ENCODE measurements at regions not wholly inside any gene's neighbourhood (a gene's known extent, or its start where the extent isn't known, plus 50 kb on each side); places are given as distances from the start of the nearest gene placed in this dataset.
"Not testable (repeated sequence)": the region's sequence is repeated elsewhere in the genome, so short reads cannot be mapped to it uniquely, and the experiment has no call there.

DNA sequence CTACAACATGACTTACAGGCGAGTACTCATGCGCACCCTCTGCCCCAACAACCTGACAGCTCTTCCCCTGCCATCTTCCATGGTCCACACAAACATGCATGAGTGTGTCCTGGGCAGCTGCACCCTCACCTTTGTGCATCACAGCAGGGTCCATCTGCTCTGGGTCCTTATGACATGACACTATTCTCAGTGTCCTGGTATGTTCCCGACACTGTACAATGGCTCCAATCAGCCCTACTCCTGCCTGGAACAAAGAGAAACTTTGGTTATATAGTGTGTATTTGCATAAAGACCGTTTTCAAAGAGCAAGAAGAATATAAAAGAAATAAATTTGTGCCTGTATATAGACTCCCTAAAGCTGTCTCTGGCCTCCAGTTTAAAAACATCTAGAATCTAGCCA is 1679.2 kb downstream of the SPATA31A7 start:
- CTCF ChIA-PET (ENCODE audit: partially characterized antibody); DNase-seq; intact Hi-C loops (cut with micrococcal nuclease); H3K4me3 ChIP-seq (ENCODE audit: low read length in 2 of 2); H3K4me1 ChIP-seq (ENCODE audit: insufficient read depth, low read length); H3K36me3 ChIP-seq (ENCODE audit: insufficient read depth, low read length); H3K27ac ChIP-seq (ENCODE audit: low read depth, low read length); H3K4me1 Mint-ChIP-seq; POLR2A ChIA-PET (ENCODE audit: partially characterized antibody); H3K9me3 ChIP-seq (ENCODE audit: control insufficient read depth in 1 of 2, low read length in 2 of 2); H3K36me3 Mint-ChIP-seq; H3K27ac Mint-ChIP-seq; H3K4me3 Mint-ChIP-seq; H3K9me3 Mint-ChIP-seq; H3K27me3 ChIP-seq (ENCODE audit: insufficient read depth, low read length): not testable (repeated sequence)
- peaks cover 21 to 31% of the 10 kb centered on the region in 2 donors for H3K27me3 Mint-ChIP-seq

DNA sequence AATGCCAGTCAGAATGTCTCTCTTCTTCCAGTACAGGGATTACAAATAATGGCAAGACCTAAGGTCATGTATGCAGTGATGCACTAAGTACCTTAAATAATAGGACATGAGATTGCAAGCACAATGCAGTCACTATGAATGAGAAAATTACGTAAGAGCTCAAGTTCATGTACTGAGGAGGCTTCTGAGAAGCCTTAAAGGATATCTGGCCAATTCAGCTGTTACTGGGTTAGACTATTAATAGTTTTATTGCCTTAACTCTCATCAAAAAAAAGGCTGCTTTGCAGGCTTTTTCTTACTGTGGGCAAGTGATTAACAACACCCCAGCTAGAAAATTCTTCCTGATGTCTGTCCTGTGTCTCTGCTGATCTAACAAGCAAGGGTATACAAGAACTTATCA is 1681.9 kb downstream of the SPATA31A7 start:
- CTCF ChIA-PET (ENCODE audit: partially characterized antibody); intact Hi-C loops (cut with micrococcal nuclease); H3K4me1 ChIP-seq (ENCODE audit: insufficient read depth, low read length); H3K36me3 Mint-ChIP-seq; H3K27me3 ChIP-seq (ENCODE audit: insufficient read depth, low read length); H3K9me3 ChIP-seq (ENCODE audit: control insufficient read depth in 1 of 2, low read length in 2 of 2); H3K9me3 Mint-ChIP-seq; DNase-seq; H3K4me3 ChIP-seq (ENCODE audit: low read length in 2 of 2); H3K4me1 Mint-ChIP-seq; H3K36me3 ChIP-seq (ENCODE audit: insufficient read depth, low read length); H3K4me3 Mint-ChIP-seq; POLR2A ChIA-PET (ENCODE audit: partially characterized antibody); H3K27ac Mint-ChIP-seq; H3K27ac ChIP-seq (ENCODE audit: low read depth, low read length): not testable (repeated sequence)
- peaks cover 17 to 23% of the 10 kb centered on the region in 2 donors for H3K27me3 Mint-ChIP-seq

DNA sequence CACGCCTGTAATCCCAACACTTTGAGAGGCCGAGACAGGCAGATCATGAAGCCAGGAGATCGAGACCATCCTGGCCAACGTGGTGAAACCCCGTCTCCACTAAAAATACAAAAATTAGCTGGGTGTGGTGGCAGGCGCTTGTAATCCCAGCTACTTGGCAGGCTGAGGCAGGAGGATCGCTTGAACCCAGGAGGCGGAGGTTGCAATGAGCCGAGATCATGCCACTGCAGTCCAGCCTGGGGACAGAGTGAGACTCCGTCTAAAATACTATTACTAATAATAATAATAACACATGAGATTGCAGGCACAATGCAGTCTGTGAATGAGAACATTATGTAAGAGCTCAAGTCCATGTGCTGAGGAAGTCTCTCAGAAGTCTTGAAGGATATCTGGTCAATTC is 1684.4 kb downstream of the SPATA31A7 start:
- H3K4me1 ChIP-seq (ENCODE audit: insufficient read depth, low read length); H3K27ac Mint-ChIP-seq; H3K9me3 ChIP-seq (ENCODE audit: control insufficient read depth in 1 of 2, low read length in 2 of 2); H3K36me3 Mint-ChIP-seq; H3K36me3 ChIP-seq (ENCODE audit: insufficient read depth, low read length); H3K27me3 ChIP-seq (ENCODE audit: insufficient read depth, low read length); H3K27ac ChIP-seq (ENCODE audit: low read depth, low read length); CTCF ChIA-PET (ENCODE audit: partially characterized antibody); H3K4me3 ChIP-seq (ENCODE audit: low read length in 2 of 2); DNase-seq; H3K4me1 Mint-ChIP-seq; H3K9me3 Mint-ChIP-seq; H3K4me3 Mint-ChIP-seq; intact Hi-C loops (cut with micrococcal nuclease); POLR2A ChIA-PET (ENCODE audit: partially characterized antibody): not testable (repeated sequence)
- H3K27me3 Mint-ChIP-seq = peaks cover 19 to 22% of the 10 kb centered on the region in 2 donors

DNA sequence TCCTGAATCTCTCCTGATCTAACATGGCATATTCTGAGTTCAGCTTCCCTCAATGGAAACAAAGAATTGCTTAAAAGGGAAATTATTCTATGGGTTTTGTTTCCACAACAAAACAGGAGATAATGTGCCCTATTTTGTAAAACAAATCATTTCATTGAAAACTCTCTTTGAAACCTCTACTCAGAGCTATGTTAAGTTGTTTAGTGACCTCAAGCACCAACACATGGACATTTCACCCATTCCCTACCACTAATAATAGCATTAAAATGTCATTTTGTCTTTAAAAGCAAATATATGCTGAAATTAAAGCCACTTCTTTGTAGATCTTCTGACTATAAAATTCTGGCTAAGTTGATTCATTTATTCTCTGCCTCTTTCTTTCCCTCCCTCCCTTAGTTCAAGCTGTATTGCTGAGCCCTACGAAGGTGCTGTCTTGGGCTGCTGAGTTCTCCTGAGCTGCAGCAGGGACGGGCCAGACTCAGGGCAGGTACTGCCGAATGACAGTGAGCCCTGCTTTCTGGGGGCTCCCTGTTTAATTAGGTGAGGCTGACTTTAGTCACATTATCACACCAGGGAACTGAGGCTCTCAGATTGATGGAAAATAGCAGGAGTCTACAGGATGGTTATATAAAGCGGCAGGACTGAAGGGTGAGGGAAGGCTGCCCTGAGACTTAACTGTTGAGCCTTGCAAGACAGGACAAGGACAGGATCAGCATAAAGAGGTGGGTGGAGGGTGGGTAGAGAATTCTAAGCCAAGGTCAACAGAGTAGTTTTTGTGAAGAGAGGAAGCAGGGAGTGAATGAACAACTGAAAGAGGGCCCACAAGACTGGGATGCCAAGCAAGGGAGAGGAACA is 1685.1 kb downstream of the SPATA31A7 start:
- Mint-ChIP-seq H3K27ac (peak overlapping the region in 1 of 7 donors; percentile 15), H3K27me3 (peaks cover 22 to 26% of the 10 kb centered on the region in 2 donors)
- H3K4me3 Mint-ChIP-seq; H3K27ac ChIP-seq (ENCODE audit: low read depth, low read length); H3K4me1 Mint-ChIP-seq; DNase-seq; H3K27me3 ChIP-seq (ENCODE audit: insufficient read depth, low read length); intact Hi-C loops (cut with micrococcal nuclease); H3K9me3 Mint-ChIP-seq; H3K4me3 ChIP-seq (ENCODE audit: low read length in 2 of 2); H3K36me3 ChIP-seq (ENCODE audit: insufficient read depth, low read length); CTCF ChIA-PET (ENCODE audit: partially characterized antibody); H3K4me1 ChIP-seq (ENCODE audit: insufficient read depth, low read length); H3K9me3 ChIP-seq (ENCODE audit: control insufficient read depth in 1 of 2, low read length in 2 of 2); H3K36me3 Mint-ChIP-seq; POLR2A ChIA-PET (ENCODE audit: partially characterized antibody): not testable (repeated sequence)

DNA sequence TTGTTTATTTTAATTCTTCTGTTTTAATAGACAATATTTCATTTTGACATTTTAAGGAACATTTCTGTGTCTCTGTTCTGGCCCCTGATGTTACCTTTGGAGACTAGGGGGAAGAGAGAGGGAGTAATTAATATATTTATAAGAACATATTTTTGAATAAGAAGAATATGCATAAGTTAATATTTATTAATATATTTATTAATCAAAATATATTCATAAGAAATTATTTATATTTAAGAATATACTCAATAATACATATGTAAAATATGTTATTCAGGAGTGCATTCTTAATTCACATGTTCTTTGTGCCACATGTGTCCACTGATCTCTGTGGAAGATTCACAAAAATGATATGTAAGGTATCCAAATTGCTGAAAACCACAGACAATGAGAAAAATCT is 1687.7 kb downstream of the SPATA31A7 start:
- intact Hi-C loops (cut with micrococcal nuclease); H3K4me3 Mint-ChIP-seq; CTCF ChIA-PET (ENCODE audit: partially characterized antibody); H3K36me3 ChIP-seq (ENCODE audit: insufficient read depth, low read length); H3K4me1 Mint-ChIP-seq; H3K4me1 ChIP-seq (ENCODE audit: insufficient read depth, low read length); H3K27ac ChIP-seq (ENCODE audit: low read depth, low read length); POLR2A ChIA-PET (ENCODE audit: partially characterized antibody); H3K36me3 Mint-ChIP-seq; H3K27ac Mint-ChIP-seq; H3K9me3 ChIP-seq (ENCODE audit: control insufficient read depth in 1 of 2, low read length in 2 of 2); H3K9me3 Mint-ChIP-seq; H3K4me3 ChIP-seq (ENCODE audit: low read length in 2 of 2); DNase-seq; H3K27me3 ChIP-seq (ENCODE audit: insufficient read depth, low read length): not testable (repeated sequence)
- peaks cover 24 to 31% of the 10 kb centered on the region in 2 donors for H3K27me3 Mint-ChIP-seq

DNA sequence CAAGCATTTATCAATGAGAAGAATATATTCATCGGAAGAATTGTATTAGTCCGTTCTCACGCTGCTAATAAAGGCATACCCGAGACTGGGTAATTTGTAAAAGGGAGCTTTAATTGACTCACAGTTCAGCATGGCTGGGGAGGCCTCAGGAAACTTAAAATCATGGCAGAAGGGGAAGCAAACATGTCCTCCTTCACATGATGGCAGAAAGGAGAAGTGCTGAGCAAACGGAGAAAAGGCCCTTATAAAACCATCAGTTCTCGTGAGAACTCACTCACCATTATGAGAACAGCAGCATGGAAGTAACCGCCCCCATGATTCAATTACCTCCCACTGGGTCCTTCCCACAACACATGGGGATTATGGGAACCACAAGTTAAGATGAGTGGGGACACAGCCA is 1688.2 kb downstream of the SPATA31A7 start:
- H3K27me3 ChIP-seq (ENCODE audit: insufficient read depth, low read length); H3K36me3 ChIP-seq (ENCODE audit: insufficient read depth, low read length); H3K4me3 ChIP-seq (ENCODE audit: low read length in 2 of 2); H3K27ac ChIP-seq (ENCODE audit: low read depth, low read length); H3K4me1 Mint-ChIP-seq; H3K4me1 ChIP-seq (ENCODE audit: insufficient read depth, low read length); H3K27ac Mint-ChIP-seq; H3K4me3 Mint-ChIP-seq; CTCF ChIA-PET (ENCODE audit: partially characterized antibody); POLR2A ChIA-PET (ENCODE audit: partially characterized antibody); H3K9me3 Mint-ChIP-seq; DNase-seq; H3K9me3 ChIP-seq (ENCODE audit: control insufficient read depth in 1 of 2, low read length in 2 of 2); H3K36me3 Mint-ChIP-seq; intact Hi-C loops (cut with micrococcal nuclease): not testable (repeated sequence)
- H3K27me3 Mint-ChIP-seq = peaks cover 27 to 35% of the 10 kb centered on the region in 2 donors

DNA sequence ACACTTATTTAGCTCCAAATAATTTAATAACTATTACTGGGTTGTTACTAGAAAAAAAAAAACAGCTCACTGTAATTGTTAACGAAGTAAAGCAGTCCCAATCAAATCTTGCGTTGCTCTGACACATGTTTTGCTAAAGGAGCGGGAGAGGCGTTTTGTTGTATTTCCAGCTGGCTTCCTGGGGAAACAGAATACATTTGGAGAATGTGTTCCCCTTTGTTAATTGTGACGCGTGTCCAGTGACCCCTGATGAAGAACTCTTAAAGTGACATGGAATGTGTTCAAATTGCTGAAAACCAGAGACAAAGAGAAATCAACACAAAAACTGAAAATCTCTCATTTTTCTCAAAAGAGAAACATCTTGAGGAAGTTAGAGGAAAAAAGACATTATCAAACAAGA is 1690.6 kb downstream of the SPATA31A7 start:
- H3K27ac ChIP-seq (ENCODE audit: low read depth, low read length); H3K9me3 ChIP-seq (ENCODE audit: control insufficient read depth in 1 of 2, low read length in 2 of 2); H3K27me3 ChIP-seq (ENCODE audit: insufficient read depth, low read length); POLR2A ChIA-PET (ENCODE audit: partially characterized antibody); H3K36me3 Mint-ChIP-seq; DNase-seq; H3K27ac Mint-ChIP-seq; H3K4me3 ChIP-seq (ENCODE audit: low read length in 2 of 2); CTCF ChIA-PET (ENCODE audit: partially characterized antibody); H3K4me3 Mint-ChIP-seq; H3K4me1 ChIP-seq (ENCODE audit: insufficient read depth, low read length); H3K36me3 ChIP-seq (ENCODE audit: insufficient read depth, low read length); intact Hi-C loops (cut with micrococcal nuclease); H3K4me1 Mint-ChIP-seq; H3K9me3 Mint-ChIP-seq: not testable (repeated sequence)
- H3K27me3 Mint-ChIP-seq = peaks cover 21 to 28% of the 10 kb centered on the region in 2 donors

DNA sequence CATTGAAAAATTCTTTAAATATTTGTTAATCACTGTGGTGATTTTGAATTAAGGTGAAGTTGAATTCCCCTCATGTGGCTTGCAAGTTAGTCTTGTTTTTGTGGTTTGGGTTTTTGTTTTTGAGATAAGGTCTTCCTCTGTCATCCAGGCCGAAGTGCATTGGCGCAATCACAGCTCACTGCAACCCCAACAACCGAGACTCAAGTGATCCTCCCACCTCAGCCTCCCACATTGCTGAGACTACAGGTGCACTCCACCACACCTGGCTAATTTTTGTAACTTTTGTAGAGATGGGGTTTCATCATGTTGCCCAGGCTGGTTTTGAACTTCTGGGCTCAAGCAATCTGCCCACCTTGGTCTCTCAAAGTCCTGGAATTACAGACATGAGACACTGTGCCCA is 1691.1 kb downstream of the SPATA31A7 start:
- H3K4me3 ChIP-seq (ENCODE audit: low read length in 2 of 2); H3K27me3 ChIP-seq (ENCODE audit: insufficient read depth, low read length); POLR2A ChIA-PET (ENCODE audit: partially characterized antibody); DNase-seq; H3K36me3 Mint-ChIP-seq; H3K9me3 Mint-ChIP-seq; H3K36me3 ChIP-seq (ENCODE audit: insufficient read depth, low read length); H3K27ac Mint-ChIP-seq; H3K27ac ChIP-seq (ENCODE audit: low read depth, low read length); H3K4me1 Mint-ChIP-seq; CTCF ChIA-PET (ENCODE audit: partially characterized antibody); H3K4me3 Mint-ChIP-seq; intact Hi-C loops (cut with micrococcal nuclease); H3K9me3 ChIP-seq (ENCODE audit: control insufficient read depth in 1 of 2, low read length in 2 of 2); H3K4me1 ChIP-seq (ENCODE audit: insufficient read depth, low read length): not testable (repeated sequence)
- H3K27me3 Mint-ChIP-seq = peaks cover 21 to 28% of the 10 kb centered on the region in 2 donors

Measured in CD4-positive, alpha-beta memory T cell (primary cell).